ENCODE measurements at regions not wholly inside any gene's neighbourhood (a gene's known extent, or its start where the extent isn't known, plus 50 kb on each side); places are given as distances from the start of the nearest gene placed in this dataset.
"Not testable (repeated sequence)": the region's sequence is repeated elsewhere in the genome, so short reads cannot be mapped to it uniquely, and the experiment has no call there.

- H3T11ph ChIP-seq (ENCODE audit: low read length) = no peak overlapping the region
- H2BK5ac ChIP-seq (ENCODE audit: insufficient read length, low read length) = no peak overlapping the region
- no peak overlapping the region for H2AK5ac ChIP-seq (ENCODE audit: insufficient read length, low read length)
- no CpG with 5 or more reads among the region's 4 CpGs for whole genome bisulfite sequencing (ENCODE audit: extremely low coverage, insufficient read length, low lambda C conversion rate)
- Mint-ChIP-seq H3K9me3 (peaks cover 14 to 15% of the 10 kb centered on the region in 2 experiments), H3K27ac (no peak overlapping the region), H3K36me3 (ENCODE audit: insufficient read depth in 1 of 3, low read depth in 3 of 3) (peaks cover 8 to 15% (median 9%) of the 10 kb centered on the region in 3 experiments; a peak in 5 of 7 replicates), H3K4me1 (peaks cover 4 to 5% of the 10 kb centered on the region in 2 experiments; a peak in 3 of 4 replicates), H3K4me3 (no peak overlapping the region), H3K27me3 (ENCODE audit: low read depth) (no peaks in the 10 kb centered on the region)
- H3K56ac ChIP-seq (ENCODE audit: insufficient read length, low read depth, low read length) = no peak overlapping the region
- no peak overlapping the region for H2BK20ac ChIP-seq (ENCODE audit: low read depth, low read length, poor library complexity, severe bottlenecking)
- no peaks in the 10 kb centered on the region for H4K20me1 ChIP-seq (ENCODE audit: control insufficient read depth, insufficient read depth, insufficient read length)
- no peaks in the 10 kb centered on the region for H3K79me2 ChIP-seq (ENCODE audit: insufficient read depth, low read length)
- no peak overlapping the region for H3K18ac ChIP-seq (ENCODE audit: insufficient read length, low read depth, low read length)
- H3K4me1 ChIP-seq (ENCODE audit: insufficient read depth, low read length) = no peaks in the 10 kb centered on the region
- H3K9me3 ChIP-seq (ENCODE audit: control insufficient read depth, low read depth, low read length) = no peaks in the 10 kb centered on the region
- H2BK12ac ChIP-seq (ENCODE audit: insufficient read length, low read depth, low read length) = no peak overlapping the region
- H4K91ac ChIP-seq (ENCODE audit: insufficient read length, low read depth, low read length) = no peak overlapping the region
- no peak overlapping the region for H2BK120ac ChIP-seq (ENCODE audit: low read depth, low read length, poor library complexity, severe bottlenecking)
- H4K5ac ChIP-seq (ENCODE audit: insufficient read length, low read depth, low read length) = no peak overlapping the region
- no peak overlapping the region for H3K4ac ChIP-seq (ENCODE audit: low read depth, low read length)
- no peaks in the 10 kb centered on the region for H3K27me3 ChIP-seq (ENCODE audit: insufficient read depth, low read length)
- H3K9ac ChIP-seq (ENCODE audit: extremely low read depth, insufficient read length, low read length) = no peak overlapping the region
- no peak overlapping the region for H3K14ac ChIP-seq (ENCODE audit: insufficient read depth, low read length)
- H2BK15ac ChIP-seq (ENCODE audit: low read depth, low read length) = no peak overlapping the region
- H3K23ac ChIP-seq (ENCODE audit: insufficient read length, low read depth, low read length) = no peak overlapping the region
- TF ChIP-seq, protein P1, sequence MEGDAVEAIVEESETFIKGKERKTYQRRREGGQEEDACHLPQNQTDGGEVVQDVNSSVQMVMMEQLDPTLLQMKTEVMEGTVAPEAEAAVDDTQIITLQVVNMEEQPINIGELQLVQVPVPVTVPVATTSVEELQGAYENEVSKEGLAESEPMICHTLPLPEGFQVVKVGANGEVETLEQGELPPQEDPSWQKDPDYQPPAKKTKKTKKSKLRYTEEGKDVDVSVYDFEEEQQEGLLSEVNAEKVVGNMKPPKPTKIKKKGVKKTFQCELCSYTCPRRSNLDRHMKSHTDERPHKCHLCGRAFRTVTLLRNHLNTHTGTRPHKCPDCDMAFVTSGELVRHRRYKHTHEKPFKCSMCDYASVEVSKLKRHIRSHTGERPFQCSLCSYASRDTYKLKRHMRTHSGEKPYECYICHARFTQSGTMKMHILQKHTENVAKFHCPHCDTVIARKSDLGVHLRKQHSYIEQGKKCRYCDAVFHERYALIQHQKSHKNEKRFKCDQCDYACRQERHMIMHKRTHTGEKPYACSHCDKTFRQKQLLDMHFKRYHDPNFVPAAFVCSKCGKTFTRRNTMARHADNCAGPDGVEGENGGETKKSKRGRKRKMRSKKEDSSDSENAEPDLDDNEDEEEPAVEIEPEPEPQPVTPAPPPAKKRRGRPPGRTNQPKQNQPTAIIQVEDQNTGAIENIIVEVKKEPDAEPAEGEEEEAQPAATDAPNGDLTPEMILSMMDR (conservative IDR thresholded peaks at IDR 0.05) = no peak
- H3K4me2 ChIP-seq (ENCODE audit: insufficient read depth, insufficient read length, low read length) = no peak overlapping the region
- no peaks in the 10 kb centered on the region for H3K23me2 ChIP-seq (ENCODE audit: insufficient read length, low read depth, low read length, poor library complexity, severe bottlenecking)
- no peak overlapping the region for H3K27ac ChIP-seq (ENCODE audit: insufficient read length, low read depth, low read length)
- H3K79me1 ChIP-seq (ENCODE audit: insufficient read depth, low read depth, low read length, poor library complexity, severe bottlenecking) = no peaks in the 10 kb centered on the region
- no peak for DNase-seq
- no peak overlapping the region for H2AFZ ChIP-seq (ENCODE audit: low read length)
- no peak overlapping the region for H4K8ac ChIP-seq (replicated peaks; ENCODE audit: insufficient read length, low read depth, low read length)
Measured at GRCh38 chr4:58286335-58286734, 1176.2 kb upstream of the IGFBP7 start.

DNA sequence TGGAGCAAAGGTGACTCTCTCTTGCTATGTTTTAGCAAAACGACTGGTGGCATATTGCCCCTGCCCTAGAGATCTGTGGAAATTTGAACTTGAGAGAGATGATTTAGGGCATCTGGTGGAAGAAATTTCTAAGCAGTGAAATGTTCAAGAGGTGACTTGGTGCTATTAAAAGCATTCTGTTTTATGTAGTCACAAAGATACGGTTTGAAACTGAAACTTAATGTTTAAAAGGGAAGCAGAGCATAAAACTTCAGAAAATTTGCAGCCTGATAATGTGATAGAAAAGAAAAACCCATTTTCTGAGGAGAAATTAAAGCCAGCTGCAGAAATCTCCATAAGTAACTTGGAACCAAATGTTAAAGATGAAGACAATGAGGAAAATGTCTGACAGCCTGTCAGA, 1170.7 kb upstream of the IGFBP7 start:
- not testable (repeated sequence) for H3K4me3 Mint-ChIP-seq; H3K27ac Mint-ChIP-seq; H3K4me1 ChIP-seq (ENCODE audit: insufficient read depth, low read length); H4K5ac ChIP-seq (ENCODE audit: insufficient read length, low read depth, low read length); H3K9ac ChIP-seq (ENCODE audit: extremely low read depth, insufficient read length, low read length); H2AK5ac ChIP-seq (ENCODE audit: insufficient read length, low read length); H3K79me2 ChIP-seq (ENCODE audit: insufficient read depth, low read length); H2BK15ac ChIP-seq (ENCODE audit: low read depth, low read length); H2BK20ac ChIP-seq (ENCODE audit: low read depth, low read length, poor library complexity, severe bottlenecking); H2BK120ac ChIP-seq (ENCODE audit: low read depth, low read length, poor library complexity, severe bottlenecking); H3K18ac ChIP-seq (ENCODE audit: insufficient read length, low read depth, low read length); H4K91ac ChIP-seq (ENCODE audit: insufficient read length, low read depth, low read length); H3K9me3 Mint-ChIP-seq; H3K27ac ChIP-seq (ENCODE audit: insufficient read length, low read depth, low read length); H3K36me3 Mint-ChIP-seq (ENCODE audit: insufficient read depth in 1 of 3, low read depth in 3 of 3); H2BK12ac ChIP-seq (ENCODE audit: insufficient read length, low read depth, low read length); H3K4ac ChIP-seq (ENCODE audit: low read depth, low read length); H3K27me3 Mint-ChIP-seq (ENCODE audit: low read depth); H3K79me1 ChIP-seq (ENCODE audit: insufficient read depth, low read depth, low read length, poor library complexity, severe bottlenecking); H2AFZ ChIP-seq (ENCODE audit: low read length); H4K8ac ChIP-seq (replicated peaks; ENCODE audit: insufficient read length, low read depth, low read length); H3K56ac ChIP-seq (ENCODE audit: insufficient read length, low read depth, low read length); H4K20me1 ChIP-seq (ENCODE audit: control insufficient read depth, insufficient read depth, insufficient read length); H3K4me1 Mint-ChIP-seq; H3K14ac ChIP-seq (ENCODE audit: insufficient read depth, low read length); H2BK5ac ChIP-seq (ENCODE audit: insufficient read length, low read length); H3K4me2 ChIP-seq (ENCODE audit: insufficient read depth, insufficient read length, low read length); DNase-seq; H3K27me3 ChIP-seq (ENCODE audit: insufficient read depth, low read length); H3K23me2 ChIP-seq (ENCODE audit: insufficient read length, low read depth, low read length, poor library complexity, severe bottlenecking); H3T11ph ChIP-seq (ENCODE audit: low read length); H3K9me3 ChIP-seq (ENCODE audit: control insufficient read depth, low read depth, low read length); H3K23ac ChIP-seq (ENCODE audit: insufficient read length, low read depth, low read length)
- WGBS (ENCODE audit: extremely low coverage, insufficient read length, low lambda C conversion rate) = no CpG with 5 or more reads among the region's 2 CpGs
